IPS-15b (cell line): ENCODE measurements at regions not wholly inside any gene's neighbourhood (a gene's known extent, or its start where the extent isn't known, plus 50 kb on each side); places are given as distances from the start of the nearest gene placed in this dataset.
"Not testable (repeated sequence)": the region's sequence is repeated elsewhere in the genome, so short reads cannot be mapped to it uniquely, and the experiment has no call there.

ENCODE experiments used
- H3K27me3 ChIP-seq: one replicate; pipeline ENCODE4 v1.6.1; 2013; ENCODE audit warnings: low read length; ENCODE audit not compliant: control insufficient read depth, insufficient read depth
- H3K36me3 ChIP-seq: one replicate; pipeline ENCODE4 v1.6.1; 2013; ENCODE audit warnings: low read length; ENCODE audit not compliant: control insufficient read depth, insufficient read depth
- H3K4me1 ChIP-seq: one replicate; pipeline ENCODE4 v1.6.1; 2013; ENCODE audit warnings: mild to moderate bottlenecking, low read length; ENCODE audit not compliant: control insufficient read depth, insufficient read depth
- H3K4me3 ChIP-seq: one replicate; pipeline ENCODE4 v1.5.1; 2013; ENCODE audit warnings: low read depth, low read length
- H3K9ac ChIP-seq: one replicate; pipeline ENCODE4 v1.6.1; 2013; ENCODE audit warnings: low read depth, mild to moderate bottlenecking, low read length
- H3K9me3 ChIP-seq: one replicate; pipeline ENCODE4 v1.6.1; 2013; ENCODE audit warnings: mild to moderate bottlenecking, low read length; ENCODE audit not compliant: control insufficient read depth, insufficient read depth

DNA sequence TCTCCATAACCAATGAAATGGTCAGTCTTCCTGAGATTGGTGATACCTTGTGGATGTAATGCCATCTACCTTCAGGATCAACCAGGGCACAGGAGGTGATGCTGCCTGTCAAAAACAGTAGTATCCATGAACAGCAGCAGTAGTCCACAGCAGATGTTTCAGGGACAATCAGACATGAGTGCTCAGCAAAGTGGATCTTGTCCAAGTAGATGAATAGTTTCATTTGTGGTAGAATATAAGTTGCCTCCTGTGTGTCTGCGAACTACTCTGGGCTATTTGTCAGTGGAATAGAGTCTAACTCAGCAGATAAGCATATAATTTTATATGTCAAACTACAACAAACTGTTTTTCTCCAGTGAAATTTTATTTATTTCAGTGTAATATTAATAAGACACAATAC lies 1860.1 kb upstream of the ACO1 start:
- Histone ChIP-seq H3K4me1 (no peaks in the 10 kb centered on the region), H3K36me3 (no peaks in the 10 kb centered on the region), H3K9me3 (no peaks in the 10 kb centered on the region), H3K27me3 (no peaks in the 10 kb centered on the region), H3K9ac (no peak overlapping the region), H3K4me3 (no peak overlapping the region)

DNA sequence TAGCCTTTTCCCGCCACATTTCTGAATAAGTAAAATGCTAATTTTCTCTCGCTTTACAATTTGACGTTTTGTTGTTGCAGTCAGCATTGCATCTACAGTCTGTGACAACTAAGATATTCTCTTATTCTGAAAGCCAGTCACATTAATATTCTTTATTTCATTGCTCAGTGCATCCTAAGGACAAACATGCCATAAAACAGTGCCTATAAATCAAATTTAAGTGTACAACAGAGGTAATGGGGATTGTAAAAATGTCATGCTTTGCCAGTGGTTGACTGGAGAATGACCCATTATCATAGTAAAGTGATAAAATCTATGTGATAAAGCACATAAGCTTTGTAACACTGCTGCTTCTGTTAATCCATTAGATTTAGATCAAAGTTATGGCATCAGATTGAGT lies 1850.0 kb upstream of the ACO1 start:
- H3K4me1 ChIP-seq: no peaks in the 10 kb centered on the region
- H3K36me3 ChIP-seq: no peaks in the 10 kb centered on the region
- H3K9ac ChIP-seq: no peak overlapping the region
- no peak overlapping the region for H3K4me3 ChIP-seq
- H3K9me3 ChIP-seq: peaks cover 14% of the 10 kb centered on the region
- no peaks in the 10 kb centered on the region for H3K27me3 ChIP-seq

DNA sequence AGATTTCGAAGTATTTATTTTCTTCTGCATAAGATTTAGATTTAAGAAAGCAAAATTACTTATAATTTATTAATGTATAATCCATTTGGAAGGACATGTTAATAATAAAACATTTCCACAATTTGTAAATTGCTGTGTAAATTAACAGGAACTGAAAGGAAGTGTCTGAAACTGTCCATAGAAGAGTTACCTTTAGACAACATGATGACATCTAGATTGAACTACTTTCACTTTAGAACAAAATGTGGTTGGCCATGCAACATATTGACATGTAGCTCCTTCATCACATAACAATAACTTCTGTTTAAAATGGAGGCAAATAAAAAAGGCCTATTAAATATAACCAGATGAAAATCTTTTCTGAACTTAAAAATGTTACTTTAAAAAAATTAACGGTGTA lies 1849.5 kb upstream of the ACO1 start:
- H3K27me3 ChIP-seq: no peaks in the 10 kb centered on the region
- H3K4me1 ChIP-seq: no peaks in the 10 kb centered on the region
- H3K9ac ChIP-seq: no peak overlapping the region
- H3K36me3 ChIP-seq: no peaks in the 10 kb centered on the region
- no peak overlapping the region for H3K4me3 ChIP-seq
- peaks cover 14% of the 10 kb centered on the region for H3K9me3 ChIP-seq

DNA sequence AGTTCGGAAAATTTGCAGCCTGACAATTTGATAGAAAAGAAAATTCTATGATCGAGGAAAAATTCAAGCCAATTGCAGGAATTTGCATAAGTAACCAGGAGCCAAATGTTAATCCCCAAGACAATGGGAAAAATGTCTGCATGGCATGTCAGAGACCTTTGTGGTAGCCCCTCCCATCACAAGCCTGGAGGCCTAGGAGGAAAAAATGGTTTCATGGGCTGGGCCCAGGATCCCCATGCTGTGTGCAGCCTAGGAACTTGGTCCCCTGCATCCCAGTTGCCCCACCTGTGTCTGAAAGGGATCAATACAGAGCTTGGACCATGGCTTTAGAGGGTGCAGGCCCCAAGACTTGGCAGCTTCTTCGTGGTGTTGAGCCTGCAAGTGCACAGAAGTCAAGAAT lies 1847.9 kb upstream of the ACO1 start:
- Histone ChIP-seq H3K4me1 (no peaks in the 10 kb centered on the region), H3K9ac (no peak overlapping the region), H3K27me3 (no peaks in the 10 kb centered on the region), H3K4me3 (no peak overlapping the region), H3K9me3 (peaks cover 14% of the 10 kb centered on the region), H3K36me3 (no peaks in the 10 kb centered on the region)

DNA sequence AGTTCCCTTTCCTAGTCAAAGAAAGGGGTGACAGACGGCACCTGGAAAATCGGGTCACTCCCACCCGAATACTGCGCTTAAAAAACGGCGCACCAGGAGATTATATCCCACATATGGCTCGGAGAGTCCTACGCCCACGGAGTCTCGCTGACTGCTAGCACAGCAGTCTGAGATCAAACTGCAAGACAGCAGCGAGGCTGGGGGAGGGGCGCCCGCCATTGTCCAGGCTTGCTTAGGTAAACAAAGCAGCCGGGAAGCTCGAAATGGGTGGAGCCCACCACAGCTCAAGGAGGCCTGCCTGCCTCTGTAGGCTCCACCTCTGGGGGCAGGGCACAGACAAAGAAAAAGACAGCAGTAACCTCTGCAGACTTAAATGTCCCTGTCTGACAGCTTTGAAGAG lies 1844.7 kb upstream of the ACO1 start:
- not testable (repeated sequence) for H3K4me1 ChIP-seq, H3K36me3 ChIP-seq, H3K9ac ChIP-seq, H3K4me3 ChIP-seq, H3K27me3 ChIP-seq
- H3K9me3 ChIP-seq: peaks cover 14% of the 10 kb centered on the region

DNA sequence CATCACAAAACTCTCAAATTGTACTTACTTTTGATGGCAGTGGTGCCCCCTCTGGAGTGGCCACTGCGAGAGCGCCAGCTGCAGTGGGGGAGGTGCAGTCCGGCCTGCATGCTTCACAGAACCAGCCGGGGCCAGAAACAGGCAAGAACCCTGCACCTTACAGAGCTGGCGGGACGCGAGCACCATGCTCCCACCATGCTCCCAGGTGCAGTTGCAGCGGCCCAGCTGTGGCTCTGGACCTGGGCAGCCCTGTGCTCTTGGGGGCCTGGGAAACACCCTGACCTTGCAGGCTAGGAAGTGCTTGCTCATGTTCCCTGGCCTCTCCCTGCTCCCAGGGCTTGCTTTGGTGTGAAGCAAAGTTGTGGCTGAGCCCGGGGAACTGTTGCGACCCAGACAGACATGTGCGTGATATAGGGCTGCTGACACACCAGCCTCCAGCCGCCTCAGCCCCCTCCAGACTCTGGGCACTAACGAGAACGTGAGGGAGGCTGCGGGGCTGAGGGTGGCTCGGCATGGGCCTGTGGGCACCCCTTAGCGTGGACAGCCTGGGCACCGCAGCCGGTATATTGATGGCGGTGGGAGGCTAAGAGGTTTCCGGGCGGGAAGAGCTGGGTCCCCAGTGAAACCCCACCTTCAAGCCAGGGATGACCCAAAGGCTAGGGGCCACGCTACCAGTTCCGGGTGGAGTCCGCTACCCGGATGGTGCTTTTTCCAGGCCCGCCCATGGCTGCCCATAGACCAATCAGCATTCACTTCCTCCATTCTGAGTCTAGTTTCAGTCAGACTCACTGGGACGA lies 1809.9 kb upstream of the ACO1 start:
- H3K9me3 ChIP-seq: no peaks in the 10 kb centered on the region

DNA sequence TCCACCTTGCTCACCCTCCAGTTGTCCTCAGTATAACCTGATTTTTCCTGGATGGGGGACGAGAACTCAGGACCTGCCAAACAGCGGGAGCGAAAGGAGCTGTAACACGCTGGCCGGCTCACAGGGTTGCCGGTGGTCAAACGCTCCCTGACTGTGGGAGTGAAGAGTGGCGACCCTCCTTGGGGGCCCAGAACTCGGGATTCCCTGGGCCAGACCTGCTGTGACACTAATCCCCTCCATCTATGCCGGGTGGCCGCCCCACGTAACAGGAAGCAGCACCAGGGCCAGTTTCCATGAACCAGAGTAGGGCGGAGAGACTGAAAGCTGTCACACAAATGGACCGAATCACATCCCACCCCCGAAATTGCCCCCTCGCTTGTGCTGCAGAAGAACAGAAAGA lies 1809.2 kb upstream of the ACO1 start:
- Histone ChIP-seq H3K27me3 (no peaks in the 10 kb centered on the region), H3K9ac (no peak overlapping the region), H3K4me1 (no peaks in the 10 kb centered on the region), H3K36me3 (no peaks in the 10 kb centered on the region), H3K4me3 (no peak overlapping the region), H3K9me3 (no peaks in the 10 kb centered on the region)

More for the DNA sequence above, 1809.9 kb upstream of the ACO1 start:
- Histone ChIP-seq H3K36me3 (no peaks in the 10 kb centered on the region), H3K27me3 (no peaks in the 10 kb centered on the region), H3K9ac (no peak overlapping the region), H3K4me1 (no peaks in the 10 kb centered on the region), H3K4me3 (no peak overlapping the region)

DNA sequence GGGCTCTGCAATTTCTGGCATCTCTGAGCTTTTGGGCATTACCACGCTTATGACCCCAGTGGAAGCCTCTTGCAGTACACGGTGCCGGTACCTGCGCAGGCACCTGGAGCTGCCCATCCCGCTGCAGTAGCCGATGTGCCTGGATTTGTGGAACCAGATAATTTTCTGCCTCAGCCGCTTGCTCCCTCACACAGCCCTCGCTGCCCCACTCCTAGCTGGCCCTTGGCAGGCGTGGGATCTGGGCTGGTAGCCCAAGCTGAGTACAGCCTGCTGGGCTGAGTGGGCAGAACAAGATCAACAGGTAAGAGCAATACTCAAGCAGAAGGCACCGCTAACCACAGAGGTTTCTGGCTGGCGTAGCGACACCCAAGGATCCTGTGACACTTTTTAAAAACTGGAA lies 1808.8 kb upstream of the ACO1 start:
- no peaks in the 10 kb centered on the region for H3K27me3 ChIP-seq
- H3K4me3 ChIP-seq: no peak overlapping the region
- H3K4me1 ChIP-seq: no peaks in the 10 kb centered on the region
- H3K36me3 ChIP-seq: no peaks in the 10 kb centered on the region
- no peak overlapping the region for H3K9ac ChIP-seq
- H3K9me3 ChIP-seq: no peaks in the 10 kb centered on the region

DNA sequence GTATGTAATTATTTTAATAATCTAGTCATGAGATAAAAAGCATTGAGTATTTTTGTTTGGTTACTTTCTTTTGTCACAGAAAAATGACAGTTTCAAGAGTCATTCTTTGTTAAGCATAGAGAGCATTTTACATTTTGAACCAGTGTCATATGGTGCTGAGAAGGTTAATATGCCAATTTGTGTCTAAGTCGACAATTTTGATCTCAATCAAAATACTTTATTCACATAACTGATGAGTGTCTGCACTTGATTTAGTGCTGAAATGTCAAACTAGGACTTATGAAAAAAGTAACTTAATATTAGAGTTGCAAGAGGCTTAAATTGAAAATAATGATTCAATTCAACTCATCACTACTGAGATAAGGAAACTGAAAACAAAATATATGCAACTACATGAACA lies 1804.6 kb upstream of the ACO1 start:
- no peak overlapping the region for H3K9ac ChIP-seq
- H3K27me3 ChIP-seq: no peaks in the 10 kb centered on the region
- no peaks in the 10 kb centered on the region for H3K4me1 ChIP-seq
- H3K9me3 ChIP-seq: no peaks in the 10 kb centered on the region
- no peak overlapping the region for H3K4me3 ChIP-seq
- H3K36me3 ChIP-seq: no peaks in the 10 kb centered on the region

DNA sequence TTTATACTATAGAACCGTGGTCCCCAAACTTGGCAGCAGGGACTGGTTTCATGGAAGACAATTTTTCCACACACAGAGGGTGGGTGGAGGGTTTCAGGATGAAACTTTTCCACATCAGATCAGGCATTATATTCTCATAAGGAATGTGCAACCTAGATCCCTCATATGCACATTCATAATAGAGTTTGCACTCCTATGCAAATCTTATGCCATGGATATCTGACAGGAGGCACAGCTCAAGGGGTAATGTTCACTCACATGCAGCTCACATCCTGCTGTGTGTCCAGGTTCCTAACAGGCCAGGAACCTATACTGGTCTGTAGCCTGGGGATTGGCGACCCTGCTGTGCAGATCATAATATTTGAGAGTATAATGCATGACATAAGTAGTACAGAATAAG lies 1802.2 kb upstream of the ACO1 start:
- Histone ChIP-seq H3K4me1 (no peaks in the 10 kb centered on the region), H3K4me3 (no peak overlapping the region), H3K36me3 (no peaks in the 10 kb centered on the region), H3K9ac (no peak overlapping the region), H3K9me3 (no peaks in the 10 kb centered on the region), H3K27me3 (no peaks in the 10 kb centered on the region)

DNA sequence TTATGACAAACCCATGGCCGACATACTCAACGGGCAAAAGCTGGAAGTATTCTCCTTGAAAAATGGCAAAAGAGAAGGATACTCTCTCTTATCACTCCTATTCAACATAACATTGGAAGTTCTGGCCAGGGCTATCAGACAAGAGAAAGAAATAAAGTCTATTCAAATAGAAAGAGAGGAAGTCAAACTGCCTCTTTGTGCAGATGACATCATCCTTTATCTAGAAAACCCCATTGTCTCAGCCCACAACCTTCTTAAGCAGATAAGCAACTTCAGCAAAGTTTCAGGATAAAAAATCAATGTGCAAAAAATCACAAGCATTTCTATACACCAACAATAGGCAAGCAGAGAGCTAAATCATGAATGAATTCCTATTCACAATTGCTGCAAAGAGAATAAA lies 1799.9 kb upstream of the ACO1 start:
- H3K9me3 ChIP-seq: no peaks in the 10 kb centered on the region
- no peak overlapping the region for H3K9ac ChIP-seq
- H3K27me3 ChIP-seq: no peaks in the 10 kb centered on the region
- no peaks in the 10 kb centered on the region for H3K36me3 ChIP-seq
- H3K4me1 ChIP-seq: no peaks in the 10 kb centered on the region
- no peak overlapping the region for H3K4me3 ChIP-seq

DNA sequence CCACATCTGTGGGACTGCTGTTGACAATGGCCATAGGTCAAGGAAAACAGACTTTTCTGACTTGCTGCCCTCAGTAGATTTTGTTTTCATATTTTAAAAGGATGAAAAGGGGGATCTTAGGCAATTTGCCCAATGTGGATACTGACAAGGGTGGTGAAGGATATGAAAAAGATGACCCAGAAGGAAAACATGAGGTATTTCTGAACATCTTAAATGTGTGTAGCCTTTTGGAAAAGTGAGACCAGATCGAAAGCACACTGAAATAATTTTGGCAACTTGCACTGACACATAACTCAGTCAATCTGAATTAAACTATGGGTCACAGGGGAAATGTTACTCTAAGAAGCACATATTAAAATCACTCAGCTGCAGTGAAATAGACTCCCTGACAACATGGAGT lies 1793.0 kb upstream of the ACO1 start:
- no peak overlapping the region for H3K9ac ChIP-seq
- H3K36me3 ChIP-seq: no peaks in the 10 kb centered on the region

More for the DNA sequence above, 1793.0 kb upstream of the ACO1 start:
- H3K27me3 ChIP-seq: no peaks in the 10 kb centered on the region
- H3K4me3 ChIP-seq: no peak overlapping the region
- H3K9me3 ChIP-seq: no peaks in the 10 kb centered on the region
- no peaks in the 10 kb centered on the region for H3K4me1 ChIP-seq
